ENCODE measurements at regions not wholly inside any gene's neighbourhood (a gene's known extent, or its start where the extent isn't known, plus 50 kb on each side); places are given as distances from the start of the nearest gene placed in this dataset.

DNA sequence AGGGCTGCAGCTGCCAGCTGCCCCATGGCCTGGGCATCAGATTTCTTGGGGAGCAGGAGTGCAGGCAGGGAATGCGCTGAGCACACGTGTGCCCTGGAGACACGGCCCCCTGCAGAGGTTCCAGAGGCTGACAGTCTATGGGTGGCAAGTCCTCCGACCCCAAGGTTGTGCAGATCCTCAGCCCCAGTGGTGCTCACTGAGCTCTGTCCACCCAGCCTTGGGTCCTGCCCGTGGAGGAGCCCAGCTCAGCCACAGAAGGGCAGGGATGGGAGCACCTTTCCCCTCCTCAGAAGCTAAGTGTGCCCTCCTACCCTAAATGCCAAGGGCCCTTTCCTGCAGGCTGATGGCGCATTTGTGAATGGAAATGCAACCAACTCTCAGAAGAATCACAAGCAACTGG is 341.0 kb downstream of the IRX2 start:
- Histone ChIP-seq H3K27ac (ENCODE audit: low read length) (no peak overlapping the region), H3F3A (ENCODE audit: insufficient read depth, low read length, poor library complexity, severe bottlenecking) (no peaks in the 10 kb centered on the region), H3K9ac (ENCODE audit: low read length) (no peak overlapping the region), H3K9me2 (ENCODE audit: insufficient read depth, low read length) (no peaks in the 10 kb centered on the region), H3K36me3 (ENCODE audit: insufficient read depth, low read length) (no peaks in the 10 kb centered on the region), H3K4me2 (ENCODE audit: low read length) (no peak overlapping the region), H4K20me1 (ENCODE audit: insufficient read depth) (no peaks in the 10 kb centered on the region), H3K79me2 (replicated peaks; ENCODE audit: insufficient read depth, low read length) (no peaks in the 10 kb centered on the region), H2AFZ (ENCODE audit: low read depth, low read length) (no peak overlapping the region), H3K4me3 (ENCODE audit: low read length) (no peak overlapping the region), H3K27me3 (ENCODE audit: insufficient read depth, low read depth, low read length) (no peaks in the 10 kb centered on the region), H3K9me3 (ENCODE audit: low read length) (no peaks in the 10 kb centered on the region)
- TF ChIP-seq SMC3 (conservative IDR thresholded peaks at IDR 0.05; ENCODE audit: poor library complexity) = no peak

DNA sequence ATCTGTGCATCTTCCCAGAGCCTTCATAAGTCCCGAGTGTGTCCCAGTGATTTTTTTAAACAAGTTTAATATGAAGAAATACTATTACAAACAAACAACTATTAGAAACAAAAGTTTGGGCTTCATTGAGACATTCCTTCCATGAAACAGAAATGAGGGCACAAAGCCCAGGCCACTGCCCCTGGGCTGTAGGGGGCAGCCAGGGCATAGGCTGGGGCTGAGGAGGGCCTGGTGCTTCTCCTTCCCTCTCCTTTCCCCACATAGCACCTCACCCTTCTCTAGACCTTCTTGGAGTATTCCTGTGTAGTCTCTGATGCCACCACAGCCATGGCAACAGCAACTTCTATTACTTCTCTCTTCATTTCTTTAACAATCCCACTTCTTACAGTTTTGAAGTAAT is 348.2 kb downstream of the IRX2 start:
- H3K9me3 ChIP-seq (ENCODE audit: low read length) = no peaks in the 10 kb centered on the region
- no peaks in the 10 kb centered on the region for H4K20me1 ChIP-seq (ENCODE audit: insufficient read depth)
- H3F3A ChIP-seq (ENCODE audit: insufficient read depth, low read length, poor library complexity, severe bottlenecking) = no peaks in the 10 kb centered on the region
- H3K4me3 ChIP-seq (ENCODE audit: low read length) = no peak overlapping the region
- TF ChIP-seq RAD21 (conservative IDR thresholded peaks at IDR 0.05) (no peak), EP300 (conservative IDR thresholded peaks at IDR 0.05; ENCODE audit: poor library complexity, severe bottlenecking) (no peak), TAF1 (IDR thresholded peaks at IDR 0.05; ENCODE audit: low read depth) (no peak), EZH2 (IDR thresholded peaks at IDR 0.05; ENCODE audit: borderline replicate concordance, insufficient read depth, low read length, poor library complexity, severe bottlenecking) (no peak), SMC3 (conservative IDR thresholded peaks at IDR 0.05; ENCODE audit: poor library complexity) (no peak), MXI1 (conservative IDR thresholded peaks at IDR 0.05; ENCODE audit: poor library complexity, severe bottlenecking) (no peak), POLR2AphosphoS5 (IDR thresholded peaks at IDR 0.05) (no peak)
- TF ChIP-seq, protein P1, sequence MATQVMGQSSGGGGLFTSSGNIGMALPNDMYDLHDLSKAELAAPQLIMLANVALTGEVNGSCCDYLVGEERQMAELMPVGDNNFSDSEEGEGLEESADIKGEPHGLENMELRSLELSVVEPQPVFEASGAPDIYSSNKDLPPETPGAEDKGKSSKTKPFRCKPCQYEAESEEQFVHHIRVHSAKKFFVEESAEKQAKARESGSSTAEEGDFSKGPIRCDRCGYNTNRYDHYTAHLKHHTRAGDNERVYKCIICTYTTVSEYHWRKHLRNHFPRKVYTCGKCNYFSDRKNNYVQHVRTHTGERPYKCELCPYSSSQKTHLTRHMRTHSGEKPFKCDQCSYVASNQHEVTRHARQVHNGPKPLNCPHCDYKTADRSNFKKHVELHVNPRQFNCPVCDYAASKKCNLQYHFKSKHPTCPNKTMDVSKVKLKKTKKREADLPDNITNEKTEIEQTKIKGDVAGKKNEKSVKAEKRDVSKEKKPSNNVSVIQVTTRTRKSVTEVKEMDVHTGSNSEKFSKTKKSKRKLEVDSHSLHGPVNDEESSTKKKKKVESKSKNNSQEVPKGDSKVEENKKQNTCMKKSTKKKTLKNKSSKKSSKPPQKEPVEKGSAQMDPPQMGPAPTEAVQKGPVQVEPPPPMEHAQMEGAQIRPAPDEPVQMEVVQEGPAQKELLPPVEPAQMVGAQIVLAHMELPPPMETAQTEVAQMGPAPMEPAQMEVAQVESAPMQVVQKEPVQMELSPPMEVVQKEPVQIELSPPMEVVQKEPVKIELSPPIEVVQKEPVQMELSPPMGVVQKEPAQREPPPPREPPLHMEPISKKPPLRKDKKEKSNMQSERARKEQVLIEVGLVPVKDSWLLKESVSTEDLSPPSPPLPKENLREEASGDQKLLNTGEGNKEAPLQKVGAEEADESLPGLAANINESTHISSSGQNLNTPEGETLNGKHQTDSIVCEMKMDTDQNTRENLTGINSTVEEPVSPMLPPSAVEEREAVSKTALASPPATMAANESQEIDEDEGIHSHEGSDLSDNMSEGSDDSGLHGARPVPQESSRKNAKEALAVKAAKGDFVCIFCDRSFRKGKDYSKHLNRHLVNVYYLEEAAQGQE (IDR thresholded peaks at IDR 0.05; ENCODE audit: borderline replicate concordance) = no peak
- TF ChIP-seq, protein P2, sequence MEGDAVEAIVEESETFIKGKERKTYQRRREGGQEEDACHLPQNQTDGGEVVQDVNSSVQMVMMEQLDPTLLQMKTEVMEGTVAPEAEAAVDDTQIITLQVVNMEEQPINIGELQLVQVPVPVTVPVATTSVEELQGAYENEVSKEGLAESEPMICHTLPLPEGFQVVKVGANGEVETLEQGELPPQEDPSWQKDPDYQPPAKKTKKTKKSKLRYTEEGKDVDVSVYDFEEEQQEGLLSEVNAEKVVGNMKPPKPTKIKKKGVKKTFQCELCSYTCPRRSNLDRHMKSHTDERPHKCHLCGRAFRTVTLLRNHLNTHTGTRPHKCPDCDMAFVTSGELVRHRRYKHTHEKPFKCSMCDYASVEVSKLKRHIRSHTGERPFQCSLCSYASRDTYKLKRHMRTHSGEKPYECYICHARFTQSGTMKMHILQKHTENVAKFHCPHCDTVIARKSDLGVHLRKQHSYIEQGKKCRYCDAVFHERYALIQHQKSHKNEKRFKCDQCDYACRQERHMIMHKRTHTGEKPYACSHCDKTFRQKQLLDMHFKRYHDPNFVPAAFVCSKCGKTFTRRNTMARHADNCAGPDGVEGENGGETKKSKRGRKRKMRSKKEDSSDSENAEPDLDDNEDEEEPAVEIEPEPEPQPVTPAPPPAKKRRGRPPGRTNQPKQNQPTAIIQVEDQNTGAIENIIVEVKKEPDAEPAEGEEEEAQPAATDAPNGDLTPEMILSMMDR (IDR thresholded peaks at IDR 0.05; ENCODE audit: poor library complexity, severe bottlenecking) = no peak
- no peak overlapping the region for H3K9ac ChIP-seq (ENCODE audit: low read length)
- H3K79me2 ChIP-seq (replicated peaks; ENCODE audit: insufficient read depth, low read length) = no peaks in the 10 kb centered on the region
- H3K27me3 ChIP-seq (ENCODE audit: insufficient read depth, low read depth, low read length) = no peaks in the 10 kb centered on the region
- no peak overlapping the region for H3K4me2 ChIP-seq (ENCODE audit: low read length)
- no peaks in the 10 kb centered on the region for H3K36me3 ChIP-seq (ENCODE audit: insufficient read depth, low read length)
- no peaks in the 10 kb centered on the region for H3K9me2 ChIP-seq (ENCODE audit: insufficient read depth, low read length)
- no peak overlapping the region for H2AFZ ChIP-seq (ENCODE audit: low read depth, low read length)
- H3K27ac ChIP-seq (ENCODE audit: low read length) = no peak overlapping the region

DNA sequence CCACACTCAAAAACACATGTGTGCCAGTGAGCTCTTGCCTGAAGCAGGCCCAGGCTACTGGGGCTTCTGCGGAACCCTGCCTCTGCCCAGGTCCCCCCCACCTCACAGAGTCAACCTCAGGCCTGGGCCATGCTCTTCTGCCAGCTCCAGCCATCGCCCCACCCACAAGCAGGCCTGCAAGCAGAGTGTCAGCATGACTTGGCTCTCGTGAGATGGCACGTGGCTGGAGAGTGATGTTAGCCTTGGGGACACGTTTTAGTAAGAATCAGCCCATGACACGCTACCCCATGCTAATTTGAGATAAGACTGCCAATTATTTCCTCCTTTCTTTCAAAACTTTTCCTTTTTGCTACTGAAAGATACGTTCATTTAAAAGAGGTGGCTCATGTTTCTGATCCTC is 351.7 kb downstream of the IRX2 start:
- no peak for TF ChIP-seq POLR2AphosphoS5 (IDR thresholded peaks at IDR 0.05)
- TF ChIP-seq, protein P2 (IDR thresholded peaks at IDR 0.05; ENCODE audit: poor library complexity, severe bottlenecking) = no peak
- no peak for TF ChIP-seq EP300 (conservative IDR thresholded peaks at IDR 0.05; ENCODE audit: poor library complexity, severe bottlenecking)
- TF ChIP-seq, protein P1 (IDR thresholded peaks at IDR 0.05; ENCODE audit: borderline replicate concordance) = no peak
- TF ChIP-seq TAF1 (IDR thresholded peaks at IDR 0.05; ENCODE audit: low read depth) = no peak
- TF ChIP-seq SMC3 (conservative IDR thresholded peaks at IDR 0.05; ENCODE audit: poor library complexity) = no peak
- no peak for TF ChIP-seq EZH2 (IDR thresholded peaks at IDR 0.05; ENCODE audit: borderline replicate concordance, insufficient read depth, low read length, poor library complexity, severe bottlenecking)
- no peak for TF ChIP-seq MXI1 (conservative IDR thresholded peaks at IDR 0.05; ENCODE audit: poor library complexity, severe bottlenecking)
- TF ChIP-seq RAD21 (conservative IDR thresholded peaks at IDR 0.05) = no peak

More for the DNA sequence above, 351.7 kb downstream of the IRX2 start:
- Histone ChIP-seq H3F3A (ENCODE audit: insufficient read depth, low read length, poor library complexity, severe bottlenecking) (no peaks in the 10 kb centered on the region), H2AFZ (ENCODE audit: low read depth, low read length) (no peak overlapping the region), H4K20me1 (ENCODE audit: insufficient read depth) (no peaks in the 10 kb centered on the region), H3K27me3 (ENCODE audit: insufficient read depth, low read depth, low read length) (no peaks in the 10 kb centered on the region), H3K27ac (ENCODE audit: low read length) (no peak overlapping the region), H3K4me3 (ENCODE audit: low read length) (no peak overlapping the region), H3K9ac (ENCODE audit: low read length) (no peak overlapping the region), H3K36me3 (ENCODE audit: insufficient read depth, low read length) (no peaks in the 10 kb centered on the region), H3K9me3 (ENCODE audit: low read length) (no peaks in the 10 kb centered on the region), H3K79me2 (replicated peaks; ENCODE audit: insufficient read depth, low read length) (no peaks in the 10 kb centered on the region), H3K9me2 (ENCODE audit: insufficient read depth, low read length) (no peaks in the 10 kb centered on the region), H3K4me2 (ENCODE audit: low read length) (no peak overlapping the region)

Measured in neural cell (in vitro differentiated cells).